ENCODE measurements at regions not wholly inside any gene's neighbourhood (a gene's known extent, or its start where the extent isn't known, plus 50 kb on each side); places are given as distances from the start of the nearest gene placed in this dataset.
"Not testable (repeated sequence)": the region's sequence is repeated elsewhere in the genome, so short reads cannot be mapped to it uniquely, and the experiment has no call there.

- CTCF ChIA-PET = no interaction called here
- POLR2A ChIA-PET = no interaction called here
These were observed 186.3 kb downstream of the CTTN start for GRCh38 chr11:70584498-70585235.

GRCh38 chr11:70585236-70585545 lies 186.9 kb downstream of the CTTN start:
- ChIA-PET CTCF (no interaction called here), POLR2A (no interaction called here)

GRCh38 chr11:70586261-70587074 lies 188.1 kb downstream of the CTTN start:
- ChIA-PET CTCF (no interaction called here), POLR2A (no interaction called here)

GRCh38 chr11:70587075-70587389 lies 188.7 kb downstream of the CTTN start:
- POLR2A ChIA-PET = no interaction called here
- CTCF ChIA-PET = no interaction called here

- ChIA-PET CTCF (no interaction called here), POLR2A (no interaction called here)
These were observed 192.1 kb downstream of the CTTN start for GRCh38 chr11:70590356-70590991.

- ChIA-PET CTCF (no interaction called here), POLR2A (no interaction called here)
These were observed 194.4 kb downstream of the CTTN start for GRCh38 chr11:70592641-70593165.

- CTCF ChIA-PET = no interaction called here
- POLR2A ChIA-PET = no interaction called here
These were observed 195.2 kb downstream of the CTTN start for GRCh38 chr11:70593446-70593983.

- CTCF ChIA-PET = no interaction called here
- POLR2A ChIA-PET = no interaction called here
These were observed 195.7 kb downstream of the CTTN start for GRCh38 chr11:70594031-70594430.

GRCh38 chr11:70594606-70595005 lies 196.3 kb downstream of the CTTN start:
- POLR2A ChIA-PET = no interaction called here
- CTCF ChIA-PET = no interaction called here

- CTCF ChIA-PET = no interaction called here
- POLR2A ChIA-PET = no interaction called here
These were observed 196.7 kb downstream of the CTTN start for GRCh38 chr11:70595016-70595415.

- ChIA-PET CTCF (no interaction called here), POLR2A (no interaction called here)
These were observed 197.1 kb downstream of the CTTN start for GRCh38 chr11:70595452-70595851.

GRCh38 chr11:70596091-70596490 lies 197.8 kb downstream of the CTTN start:
- CTCF ChIA-PET = no interaction called here
- POLR2A ChIA-PET = no interaction called here

GRCh38 chr11:70597006-70597555 lies 198.8 kb downstream of the CTTN start:
- ChIA-PET CTCF (no interaction called here), POLR2A (no interaction called here)

GRCh38 chr11:70597751-70598625 lies 199.7 kb downstream of the CTTN start:
- CTCF ChIA-PET = no interaction called here
- POLR2A ChIA-PET = no interaction called here

- CTCF ChIA-PET, POLR2A ChIA-PET: not testable (repeated sequence)
These were observed 202.6 kb downstream of the CTTN start for GRCh38 chr11:70600911-70601415.

GRCh38 chr11:70601861-70602538 lies 203.7 kb downstream of the CTTN start:
- CTCF ChIA-PET = no interaction called here
- POLR2A ChIA-PET = no interaction called here

- POLR2A ChIA-PET = no interaction called here
- CTCF ChIA-PET = no interaction called here
These were observed 204.9 kb downstream of the CTTN start for GRCh38 chr11:70603114-70603755.

- CTCF ChIA-PET = no interaction called here
- POLR2A ChIA-PET = no interaction called here
These were observed 205.5 kb downstream of the CTTN start for GRCh38 chr11:70603756-70604211.

GRCh38 chr11:70604221-70604620 lies 205.9 kb downstream of the CTTN start:
- POLR2A ChIA-PET = no interaction called here
- CTCF ChIA-PET = no interaction called here
